ENCODE measurements at regions not wholly inside any gene's neighbourhood (a gene's known extent, or its start where the extent isn't known, plus 50 kb on each side); places are given as distances from the start of the nearest gene placed in this dataset.

DNA sequence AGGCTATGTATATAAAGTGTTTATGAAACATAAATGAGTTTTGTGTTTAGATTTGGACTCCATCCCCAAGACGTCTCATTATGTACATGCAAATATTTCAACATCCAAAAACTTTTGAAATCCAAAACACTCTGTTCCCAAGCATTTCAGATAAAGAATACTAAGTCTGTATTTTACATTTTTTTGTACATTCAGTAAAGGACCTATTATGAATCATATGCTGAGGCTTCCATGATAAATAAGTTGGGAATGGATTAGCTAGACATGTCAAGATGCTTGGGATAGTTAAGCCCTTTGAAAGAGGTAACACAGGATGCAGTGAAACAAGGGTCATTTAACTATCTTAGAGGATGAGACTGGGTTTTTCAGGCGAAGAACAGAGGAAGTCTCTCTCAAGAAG, 262.9 kb downstream of the SNX13 start:
- H3K4me3 ChIP-seq (ENCODE audit: low read length): no peak overlapping the region
- no peaks in the 10 kb centered on the region for H3K9me3 ChIP-seq (ENCODE audit: low read length)
- H3K27me3 ChIP-seq (ENCODE audit: insufficient read depth, low read length): no peaks in the 10 kb centered on the region
- peaks cover 17% of the 10 kb centered on the region for H3K4me1 ChIP-seq (ENCODE audit: insufficient read depth, low read length)
- no peaks in the 10 kb centered on the region for H3K36me3 ChIP-seq (ENCODE audit: insufficient read depth, low read length)
- H2AFZ ChIP-seq (ENCODE audit: low read depth, low read length): no peak overlapping the region

DNA sequence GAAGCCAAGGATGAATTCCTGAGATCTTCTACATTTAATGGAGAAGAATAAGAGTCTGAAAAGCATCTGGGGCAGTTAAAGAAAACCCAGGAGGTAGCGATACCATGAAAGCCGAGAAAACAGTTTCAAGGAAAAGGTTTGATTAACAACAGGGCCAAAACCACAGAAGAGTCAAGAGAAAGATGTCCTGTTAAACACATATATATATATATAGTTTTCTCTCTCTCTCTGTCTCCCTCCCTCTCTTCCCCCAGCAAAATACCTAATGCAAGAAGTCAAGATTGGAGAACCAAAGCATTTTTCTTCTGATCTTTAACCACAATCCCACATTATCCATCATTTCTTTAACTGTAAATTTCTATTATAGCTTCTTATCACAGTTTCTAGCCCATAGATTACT, 261.4 kb downstream of the SNX13 start:
- Histone ChIP-seq H3K27me3 (ENCODE audit: insufficient read depth, low read length) (no peaks in the 10 kb centered on the region), H3K9me3 (ENCODE audit: low read length) (no peaks in the 10 kb centered on the region), H3K4me3 (ENCODE audit: low read length) (no peak overlapping the region), H3K36me3 (ENCODE audit: insufficient read depth, low read length) (no peaks in the 10 kb centered on the region), H2AFZ (ENCODE audit: low read depth, low read length) (no peak overlapping the region), H3K4me1 (ENCODE audit: insufficient read depth, low read length) (peaks cover 16% of the 10 kb centered on the region)

DNA sequence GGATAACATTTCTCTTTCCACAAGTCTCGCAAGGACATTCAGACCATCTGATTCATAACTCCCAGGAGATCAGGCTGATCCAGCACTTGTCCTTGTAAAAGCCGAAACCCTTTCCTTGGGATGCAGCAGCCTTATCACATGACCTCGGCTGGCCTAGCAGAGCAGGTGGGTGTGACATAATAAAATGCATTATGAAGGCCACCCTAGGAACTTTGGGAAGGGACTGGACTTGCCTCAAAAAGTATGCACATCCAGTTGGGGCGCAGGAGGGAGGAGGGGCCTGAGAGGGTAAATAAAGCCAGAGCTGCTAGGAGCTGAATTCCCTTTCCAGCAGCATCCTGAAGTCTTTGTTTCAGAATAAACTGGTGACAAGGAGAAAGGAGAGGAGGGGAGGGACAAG, 260.8 kb downstream of the SNX13 start:
- H2AFZ ChIP-seq (ENCODE audit: low read depth, low read length): peak overlapping the region; percentile 3
- no peak overlapping the region for H3K4me3 ChIP-seq (ENCODE audit: low read length)
- peaks cover 14% of the 10 kb centered on the region for H3K4me1 ChIP-seq (ENCODE audit: insufficient read depth, low read length)
- no peaks in the 10 kb centered on the region for H3K36me3 ChIP-seq (ENCODE audit: insufficient read depth, low read length)
- H3K27me3 ChIP-seq (ENCODE audit: insufficient read depth, low read length): no peaks in the 10 kb centered on the region
- no peaks in the 10 kb centered on the region for H3K9me3 ChIP-seq (ENCODE audit: low read length)

DNA sequence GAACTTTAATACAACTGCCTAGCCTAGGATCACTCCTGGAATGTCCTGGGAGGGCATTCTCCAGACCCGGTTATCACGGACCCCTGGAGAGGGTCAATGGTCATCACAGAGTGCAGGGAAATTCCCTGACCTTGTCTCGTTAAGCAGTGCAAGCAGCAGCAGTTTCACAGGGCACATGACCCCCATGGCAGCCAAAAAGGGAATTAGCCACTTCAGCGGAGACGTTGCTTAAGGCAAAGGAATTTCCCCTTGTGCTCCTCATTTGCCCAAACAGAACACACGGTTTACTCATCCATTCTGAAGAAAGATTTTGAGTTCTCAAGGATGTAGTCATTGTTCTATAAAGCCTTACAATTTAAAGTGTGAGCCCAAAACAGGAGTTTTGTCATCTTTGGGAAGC, 260.3 kb downstream of the SNX13 start:
- Histone ChIP-seq H3K27me3 (ENCODE audit: insufficient read depth, low read length) (no peaks in the 10 kb centered on the region), H2AFZ (ENCODE audit: low read depth, low read length) (peak overlapping the region; percentile 3), H3K4me1 (ENCODE audit: insufficient read depth, low read length) (peaks cover 14% of the 10 kb centered on the region), H3K4me3 (ENCODE audit: low read length) (no peak overlapping the region), H3K9me3 (ENCODE audit: low read length) (no peaks in the 10 kb centered on the region), H3K36me3 (ENCODE audit: insufficient read depth, low read length) (no peaks in the 10 kb centered on the region)

DNA sequence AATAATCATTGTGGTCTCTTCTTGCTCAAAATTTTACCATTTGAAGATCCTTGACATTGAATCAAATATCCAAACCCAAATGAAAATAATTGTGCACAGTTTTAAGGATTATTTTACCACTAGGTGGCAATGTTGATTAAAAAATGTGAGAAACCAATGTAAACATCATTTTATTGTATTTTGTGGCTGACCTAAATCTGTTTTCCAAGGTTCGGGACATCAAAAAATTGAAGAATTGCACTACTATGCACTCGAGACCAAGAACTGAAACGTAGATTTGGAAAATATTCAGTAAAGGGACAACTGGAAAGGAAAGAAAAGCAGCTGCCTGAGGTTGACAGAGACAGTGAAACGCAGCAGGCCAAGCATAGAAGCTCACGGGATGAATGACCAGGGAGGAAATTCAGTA, 259.3 kb downstream of the SNX13 start:
- no peak overlapping the region for H3K4me3 ChIP-seq (ENCODE audit: low read length)
- peaks cover 14% of the 10 kb centered on the region for H3K4me1 ChIP-seq (ENCODE audit: insufficient read depth, low read length)
- no peaks in the 10 kb centered on the region for H3K9me3 ChIP-seq (ENCODE audit: low read length)
- H3K36me3 ChIP-seq (ENCODE audit: insufficient read depth, low read length): no peaks in the 10 kb centered on the region
- H3K27me3 ChIP-seq (ENCODE audit: insufficient read depth, low read length): no peaks in the 10 kb centered on the region
- no peak overlapping the region for H2AFZ ChIP-seq (ENCODE audit: low read depth, low read length)

DNA sequence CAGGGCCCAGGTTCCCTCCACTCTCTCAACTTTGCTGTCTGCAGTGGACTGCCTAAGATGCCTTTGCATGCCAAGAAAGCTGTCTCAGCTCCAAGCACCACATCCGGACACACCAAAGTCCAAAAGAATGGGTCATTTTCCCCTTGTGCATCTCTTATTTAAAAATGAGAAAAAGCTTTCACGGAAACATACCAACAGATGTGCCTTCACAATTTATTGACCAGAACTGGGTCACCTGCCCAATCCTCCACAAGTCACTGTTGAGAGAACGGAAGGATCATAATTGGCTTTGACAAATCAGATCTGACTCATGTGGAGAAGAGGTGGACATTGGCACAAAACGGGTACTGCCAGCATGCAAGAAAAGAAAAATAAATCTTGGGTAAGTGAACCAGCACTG, 258.3 kb downstream of the SNX13 start:
- H3K27me3 ChIP-seq (ENCODE audit: insufficient read depth, low read length): no peaks in the 10 kb centered on the region
- no peak overlapping the region for H3K4me3 ChIP-seq (ENCODE audit: low read length)
- H2AFZ ChIP-seq (ENCODE audit: low read depth, low read length): no peak overlapping the region
- H3K9me3 ChIP-seq (ENCODE audit: low read length): no peaks in the 10 kb centered on the region
- H3K36me3 ChIP-seq (ENCODE audit: insufficient read depth, low read length): no peaks in the 10 kb centered on the region
- peaks cover 14% of the 10 kb centered on the region for H3K4me1 ChIP-seq (ENCODE audit: insufficient read depth, low read length)

DNA sequence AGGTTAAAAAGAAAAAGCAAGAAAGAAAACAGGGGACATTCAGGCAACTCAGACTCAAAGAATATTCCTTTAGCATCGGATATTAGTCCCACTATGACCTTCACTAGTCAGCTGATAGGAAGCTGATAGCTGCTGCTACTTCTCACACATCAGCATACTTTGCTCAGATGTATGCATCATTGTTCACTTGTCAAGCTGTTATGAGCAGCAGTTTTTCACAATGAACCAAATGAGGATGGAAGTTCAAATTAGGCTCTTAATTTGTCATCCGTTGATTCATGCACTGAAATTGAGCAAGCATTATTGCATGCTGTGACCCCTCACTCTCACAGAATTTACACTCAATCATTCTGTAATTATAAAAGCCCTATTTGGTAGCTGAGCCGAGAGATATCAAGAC, 257.7 kb downstream of the SNX13 start:
- Histone ChIP-seq H3K4me1 (ENCODE audit: insufficient read depth, low read length) (peaks cover 14% of the 10 kb centered on the region), H3K9me3 (ENCODE audit: low read length) (no peaks in the 10 kb centered on the region), H3K4me3 (ENCODE audit: low read length) (no peak overlapping the region)

DNA sequence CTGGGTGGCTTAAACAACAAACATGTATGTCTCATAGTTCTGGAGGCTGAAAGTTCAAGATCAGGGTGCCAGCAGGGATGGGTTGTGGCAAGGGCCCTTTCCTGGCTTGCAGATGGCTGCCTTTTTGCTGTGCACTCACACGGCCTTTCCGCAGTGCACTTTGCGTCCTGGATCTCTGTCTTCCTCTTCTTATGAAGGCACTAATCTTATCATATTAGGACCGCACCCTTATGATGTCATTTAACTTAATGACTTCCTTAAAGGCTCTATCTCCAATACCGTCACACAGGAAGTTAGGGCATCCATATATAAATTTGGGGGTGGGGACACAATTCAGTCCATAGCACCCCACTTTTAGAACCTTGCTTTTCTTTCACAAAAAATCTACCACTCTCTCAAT, 255.2 kb downstream of the SNX13 start:
- Histone ChIP-seq H3K27me3 (ENCODE audit: insufficient read depth, low read length) (no peaks in the 10 kb centered on the region), H3K4me1 (ENCODE audit: insufficient read depth, low read length) (peaks cover 6% of the 10 kb centered on the region), H3K36me3 (ENCODE audit: insufficient read depth, low read length) (no peaks in the 10 kb centered on the region), H2AFZ (ENCODE audit: low read depth, low read length) (no peak overlapping the region), H3K4me3 (ENCODE audit: low read length) (no peak overlapping the region), H3K9me3 (ENCODE audit: low read length) (no peaks in the 10 kb centered on the region)

More for the DNA sequence above, 257.7 kb downstream of the SNX13 start:
- no peaks in the 10 kb centered on the region for H3K36me3 ChIP-seq (ENCODE audit: insufficient read depth, low read length)
- no peaks in the 10 kb centered on the region for H3K27me3 ChIP-seq (ENCODE audit: insufficient read depth, low read length)
- H2AFZ ChIP-seq (ENCODE audit: low read depth, low read length): no peak overlapping the region

DNA sequence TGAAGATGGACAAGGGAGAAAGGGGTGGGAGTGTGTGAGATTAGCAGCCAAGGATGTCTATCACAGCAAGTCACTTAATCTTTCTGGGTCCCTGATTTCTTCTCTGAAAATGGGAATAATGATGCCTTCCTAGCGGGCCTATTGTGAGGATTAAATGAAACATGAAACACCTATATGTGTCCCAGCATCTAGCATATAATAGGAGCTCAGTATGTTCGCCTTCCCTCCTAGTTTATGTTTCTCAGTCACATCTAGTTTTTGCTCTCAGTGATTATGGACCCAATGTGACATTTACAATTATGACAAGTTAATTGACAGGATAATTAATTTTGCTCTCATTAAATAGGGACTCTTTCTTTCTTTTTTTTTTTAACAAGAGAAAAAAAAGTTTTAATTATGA, 252.9 kb downstream of the SNX13 start:
- Histone ChIP-seq H2AFZ (ENCODE audit: low read depth, low read length) (no peak overlapping the region), H3K27me3 (ENCODE audit: insufficient read depth, low read length) (no peaks in the 10 kb centered on the region), H3K9me3 (ENCODE audit: low read length) (no peaks in the 10 kb centered on the region), H3K4me1 (ENCODE audit: insufficient read depth, low read length) (peaks cover 2% of the 10 kb centered on the region), H3K36me3 (ENCODE audit: insufficient read depth, low read length) (no peaks in the 10 kb centered on the region), H3K4me3 (ENCODE audit: low read length) (no peak overlapping the region)

DNA sequence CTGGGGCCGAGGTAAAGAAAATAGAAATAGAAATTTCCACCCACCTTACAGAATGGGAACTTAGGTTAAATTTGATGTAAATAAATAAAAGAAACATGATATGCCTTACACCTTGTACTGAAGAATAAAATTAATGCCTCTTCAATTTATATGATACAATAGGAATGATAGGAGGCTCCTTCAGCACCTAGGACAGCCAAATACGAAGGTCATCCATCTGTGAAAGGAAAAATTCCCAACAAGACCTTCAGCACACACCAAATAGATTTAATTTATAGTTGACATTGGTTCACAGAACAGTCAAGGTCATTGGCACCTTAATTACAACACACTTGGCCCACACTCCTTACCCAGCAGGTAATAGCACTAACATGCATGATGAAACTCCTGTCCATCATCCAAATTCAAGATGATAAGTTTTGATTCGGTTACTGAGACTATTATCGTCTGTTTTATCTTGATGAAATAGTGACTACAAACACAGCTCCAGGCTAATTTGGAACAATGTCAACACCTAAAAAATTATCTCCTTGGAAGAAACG, 250.9 kb downstream of the SNX13 start:
- H3K9me3 ChIP-seq (ENCODE audit: low read length): no peaks in the 10 kb centered on the region
- no peaks in the 10 kb centered on the region for H3K27me3 ChIP-seq (ENCODE audit: insufficient read depth, low read length)
- no peak overlapping the region for H3K4me3 ChIP-seq (ENCODE audit: low read length)
- no peak overlapping the region for H2AFZ ChIP-seq (ENCODE audit: low read depth, low read length)
- H3K36me3 ChIP-seq (ENCODE audit: insufficient read depth, low read length): no peaks in the 10 kb centered on the region
- peaks cover 2% of the 10 kb centered on the region for H3K4me1 ChIP-seq (ENCODE audit: insufficient read depth, low read length)

DNA sequence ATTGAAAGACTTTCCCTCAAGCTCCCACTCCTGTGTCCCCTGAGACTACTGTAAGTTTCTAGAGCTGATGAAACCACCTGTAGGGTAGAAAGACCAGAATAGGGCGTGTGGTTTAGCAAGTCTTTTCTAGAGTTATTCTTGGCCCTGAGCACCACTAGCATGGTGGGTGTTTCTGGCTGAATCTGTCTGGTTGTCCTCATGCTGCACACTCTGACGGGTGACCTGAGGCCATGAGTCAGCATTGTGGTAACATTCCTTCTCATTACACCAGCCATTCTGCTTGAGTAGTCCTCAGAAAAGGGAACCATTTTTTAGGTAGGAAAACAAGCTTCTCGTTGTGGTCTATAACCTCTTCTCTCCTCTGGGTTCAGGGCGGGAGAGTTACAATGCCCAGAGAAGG, 250.3 kb downstream of the SNX13 start:
- no peaks in the 10 kb centered on the region for H3K27me3 ChIP-seq (ENCODE audit: insufficient read depth, low read length)
- no peak overlapping the region for H3K4me3 ChIP-seq (ENCODE audit: low read length)
- H3K9me3 ChIP-seq (ENCODE audit: low read length): no peaks in the 10 kb centered on the region
- H3K4me1 ChIP-seq (ENCODE audit: insufficient read depth, low read length): peaks cover 2% of the 10 kb centered on the region
- no peaks in the 10 kb centered on the region for H3K36me3 ChIP-seq (ENCODE audit: insufficient read depth, low read length)
- H2AFZ ChIP-seq (ENCODE audit: low read depth, low read length): no peak overlapping the region

DNA sequence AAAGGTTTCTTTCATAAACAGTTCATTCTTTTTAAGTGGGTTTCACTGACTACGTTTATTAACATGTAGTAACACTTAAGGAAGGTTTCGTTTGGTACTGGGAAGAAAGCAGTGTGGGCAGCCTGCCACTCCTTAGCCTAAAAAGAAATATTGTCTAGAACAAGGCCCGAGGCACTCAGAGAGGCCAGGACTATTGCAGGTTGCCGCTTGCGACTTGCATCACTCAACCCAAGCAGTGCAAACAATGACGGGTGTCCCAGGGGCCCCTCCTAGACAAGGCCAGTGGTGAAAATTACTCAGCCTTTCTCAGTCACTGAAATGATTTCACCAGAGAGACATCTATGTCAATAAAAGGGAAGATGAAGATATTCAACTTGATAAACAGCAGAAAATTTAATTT, 243.9 kb downstream of the SNX13 start:
- Histone ChIP-seq H3K9me3 (ENCODE audit: low read length) (no peaks in the 10 kb centered on the region), H3K4me1 (ENCODE audit: insufficient read depth, low read length) (peaks cover 7% of the 10 kb centered on the region), H2AFZ (ENCODE audit: low read depth, low read length) (no peak overlapping the region), H3K4me3 (ENCODE audit: low read length) (no peak overlapping the region), H3K36me3 (ENCODE audit: insufficient read depth, low read length) (no peaks in the 10 kb centered on the region), H3K27me3 (ENCODE audit: insufficient read depth, low read length) (no peaks in the 10 kb centered on the region)

DNA sequence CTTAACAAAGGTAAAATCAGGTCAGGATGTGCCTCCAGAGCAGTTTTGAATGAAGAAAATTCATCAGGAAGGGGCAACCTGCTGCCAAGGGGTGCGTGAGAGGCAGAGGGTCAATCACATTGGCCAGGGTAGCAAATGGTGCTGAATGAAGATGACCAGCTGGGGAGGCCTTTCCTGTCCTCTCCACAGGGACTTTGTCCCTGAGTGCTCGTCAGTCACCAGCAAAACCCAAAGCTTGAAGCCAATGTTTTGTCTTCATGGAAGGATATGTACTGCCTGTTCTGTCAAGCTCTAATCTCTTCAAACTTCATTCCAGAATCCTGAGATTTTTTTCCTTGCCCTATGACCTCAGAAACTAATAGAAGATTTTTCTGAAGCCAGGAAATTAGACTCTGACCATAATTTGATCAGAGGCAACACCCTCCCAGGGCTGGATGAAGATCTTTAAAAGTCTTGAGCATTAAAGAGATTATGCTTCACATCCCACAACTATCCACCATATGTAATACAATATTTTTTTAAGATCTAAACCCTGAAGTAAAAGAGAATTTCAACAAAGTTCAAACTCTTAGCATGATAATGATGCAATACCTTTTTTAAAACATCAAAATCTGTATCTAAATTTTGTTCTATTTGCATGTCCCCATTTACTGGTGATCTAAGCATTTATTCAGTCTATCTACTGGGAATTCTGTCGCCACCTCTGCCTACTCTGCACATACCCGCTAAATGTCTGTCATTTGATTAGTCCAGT, 243.0 kb downstream of the SNX13 start:
- peaks cover 7% of the 10 kb centered on the region for H3K4me1 ChIP-seq (ENCODE audit: insufficient read depth, low read length)
- H3K27me3 ChIP-seq (ENCODE audit: insufficient read depth, low read length): no peaks in the 10 kb centered on the region
- no peak overlapping the region for H3K4me3 ChIP-seq (ENCODE audit: low read length)
- no peaks in the 10 kb centered on the region for H3K36me3 ChIP-seq (ENCODE audit: insufficient read depth, low read length)
- no peak overlapping the region for H2AFZ ChIP-seq (ENCODE audit: low read depth, low read length)
- H3K9me3 ChIP-seq (ENCODE audit: low read length): no peaks in the 10 kb centered on the region

DNA sequence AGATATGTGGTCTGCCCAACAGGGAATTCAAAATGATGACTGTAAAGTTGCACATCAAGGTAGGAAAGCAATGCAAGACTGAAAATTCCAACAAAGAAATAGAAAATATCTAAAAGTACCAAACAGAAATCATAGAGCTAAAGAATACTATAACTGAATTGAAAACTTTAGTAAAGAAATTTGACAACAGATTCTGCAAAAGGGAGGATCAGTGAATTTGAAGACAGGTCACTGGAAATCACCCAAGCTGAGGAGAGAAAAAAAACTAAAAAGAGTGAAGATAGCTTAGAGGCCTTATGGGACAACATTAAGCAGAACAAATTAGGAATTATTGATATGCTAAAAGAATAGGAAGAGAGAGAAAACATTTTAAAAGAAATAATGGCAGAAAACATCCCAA, 240.6 kb downstream of the SNX13 start:
- Histone ChIP-seq H3K4me3 (ENCODE audit: low read length) (no peak overlapping the region), H3K36me3 (ENCODE audit: insufficient read depth, low read length) (no peaks in the 10 kb centered on the region), H2AFZ (ENCODE audit: low read depth, low read length) (no peak overlapping the region), H3K9me3 (ENCODE audit: low read length) (no peaks in the 10 kb centered on the region), H3K4me1 (ENCODE audit: insufficient read depth, low read length) (peaks cover 7% of the 10 kb centered on the region), H3K27me3 (ENCODE audit: insufficient read depth, low read length) (no peaks in the 10 kb centered on the region)

All from neuron (in vitro differentiated cells).